Natural killer cell (primary cell): ENCODE measurements at regions not wholly inside any gene's neighbourhood (a gene's known extent, or its start where the extent isn't known, plus 50 kb on each side); places are given as distances from the start of the nearest gene placed in this dataset.

Source experiments
- ATAC-seq, 3 donors: fragments of 150-1000 bp in 2 of 3; fragments of 200-7000 bp in 1 of 3; cut with Tn5 transposase; 1 replicate in 1 of 3; 2 replicates in 2 of 3; pipeline ENCODE4 v1.10.0; 2021; ENCODE audit warnings: mild to moderate bottlenecking in 2 of 3, moderate library complexity in 2 of 3
- DNase-seq, 2 donors: peaks; one replicate each; pipeline versions ENCODE4 v3.0.0 to v3.0.0-alpha.2; 2013 to 2021; ENCODE audit warnings: mixed read lengths in 1 of 2
- H3K27ac ChIP-seq: one replicate; pipeline ENCODE4 v1.5.1; 2013; ENCODE audit warnings: mild to moderate bottlenecking, low read length
- H3K27me3 ChIP-seq: one replicate; pipeline ENCODE4 v1.6.1; 2013; ENCODE audit warnings: low read length; ENCODE audit not compliant: control insufficient read depth, insufficient read depth
- H3K36me3 ChIP-seq: one replicate; pipeline ENCODE4 v1.6.1; 2013; ENCODE audit warnings: low read length; ENCODE audit not compliant: control insufficient read depth, insufficient read depth
- H3K4me1 ChIP-seq: one replicate; pipeline ENCODE4 v1.6.1; 2013; ENCODE audit warnings: low read length; ENCODE audit not compliant: control insufficient read depth, insufficient read depth
- H3K4me3 ChIP-seq: one replicate; pipeline ENCODE4 v1.5.1; 2013; ENCODE audit warnings: low read length
- H3K9me3 ChIP-seq: one replicate; pipeline ENCODE4 v1.6.1; 2013; ENCODE audit warnings: low read length; ENCODE audit not compliant: control insufficient read depth, insufficient read depth
- H3K27ac Mint-ChIP-seq, 2 donors: one replicate each; pipeline ENCODE4 v1.8.0; 2022; ENCODE audit warnings: mild to moderate bottlenecking in 2 of 2, mixed read lengths in 2 of 2, moderate library complexity in 1 of 2
- H3K27me3 Mint-ChIP-seq, 2 donors: one replicate each; pipeline ENCODE4 v1.8.0; 2022; ENCODE audit warnings: low read depth in 2 of 2, mixed read lengths in 2 of 2
- H3K36me3 Mint-ChIP-seq: one replicate; pipeline ENCODE4 v1.8.0; 2022; ENCODE audit warnings: mixed read lengths
- H3K4me1 Mint-ChIP-seq, 2 donors: one replicate each; pipeline ENCODE4 v1.8.0; 2022; ENCODE audit warnings: mixed read lengths in 2 of 2
- H3K4me3 Mint-ChIP-seq: one replicate; pipeline ENCODE4 v1.8.0; 2022; ENCODE audit warnings: mild to moderate bottlenecking, moderate library complexity, mixed read lengths
- H3K9me3 Mint-ChIP-seq, 2 donors: one replicate each; pipeline ENCODE4 v1.8.0; 2022; ENCODE audit warnings: mixed read lengths in 2 of 2
- CTCF ChIP-seq: fragments of 200-600 bp; IDR thresholded peaks from one replicate; pipeline ENCODE4 v1.8.0; 2022; ENCODE audit warnings: antibody characterized with exemption
- WGBS: methylation state at CpG from one replicate; pipeline ENCODE4 v1.1.7; 2013; ENCODE audit warnings: missing lambda C conversion rate; ENCODE audit not compliant: insufficient coverage; 5-methylcytosine and 5-hydroxymethylcytosine counted together
- intact Hi-C: fragments of 100-400 bp; cut with micrococcal nuclease; formaldehyde crosslinking; loops from one replicate; pipeline ENCODE4 v1.14.2; 2022

- no peak overlapping the region for H3K4me3 ChIP-seq
- no peaks in the 10 kb centered on the region for H3K36me3 Mint-ChIP-seq
- no peaks in the 10 kb centered on the region for H3K27me3 ChIP-seq
- peaks cover 3% of the 10 kb centered on the region for H3K9me3 ChIP-seq
- ATAC-seq (no peak), DNase-seq (no peak)
- H3K4me1 Mint-ChIP-seq: no peaks in the 10 kb centered on the region
- H3K36me3 ChIP-seq: no peaks in the 10 kb centered on the region
- H3K4me1 ChIP-seq: no peaks in the 10 kb centered on the region
- H3K27me3 Mint-ChIP-seq: no peaks in the 10 kb centered on the region
- no peak for TF ChIP-seq CTCF
- no peak overlapping the region for H3K27ac ChIP-seq
- peaks cover 12 to 18% of the 10 kb centered on the region in 2 donors for H3K9me3 Mint-ChIP-seq
- no peak overlapping the region for H3K4me3 Mint-ChIP-seq
- no peak overlapping the region for H3K27ac Mint-ChIP-seq
- intact Hi-C loops: no loop called here
- WGBS: 82% methylated on average over 6 of the region's 6 CpGs
Measured at GRCh38 chr5:121681229-121681855, 170.3 kb upstream of the FTMT start.

GRCh38 chr5:121688126-121688525 is 163.6 kb upstream of the FTMT start:
- TF ChIP-seq CTCF: no peak
- intact Hi-C loops: no loop called here
- H3K4me1 ChIP-seq: no peaks in the 10 kb centered on the region
- H3K27me3 ChIP-seq: no peaks in the 10 kb centered on the region
- no peak overlapping the region for H3K4me3 ChIP-seq
- WGBS: 71% methylated on average over 1 of the region's 1 CpG
- Mint-ChIP-seq H3K27me3 (no peaks in the 10 kb centered on the region), H3K4me1 (no peaks in the 10 kb centered on the region), H3K4me3 (no peak overlapping the region), H3K27ac (no peak overlapping the region), H3K9me3 (peaks cover 13 to 19% of the 10 kb centered on the region in 2 donors), H3K36me3 (no peaks in the 10 kb centered on the region)
- no peaks in the 10 kb centered on the region for H3K36me3 ChIP-seq
- ATAC-seq (no peak), DNase-seq (no peak)
- H3K9me3 ChIP-seq: no peaks in the 10 kb centered on the region
- no peak overlapping the region for H3K27ac ChIP-seq

GRCh38 chr5:121688781-121689180 is 162.9 kb upstream of the FTMT start:
- H3K4me3 ChIP-seq: no peak overlapping the region
- no peak for ATAC-seq
- Mint-ChIP-seq H3K27ac (no peak overlapping the region), H3K4me1 (no peaks in the 10 kb centered on the region), H3K27me3 (no peaks in the 10 kb centered on the region), H3K4me3 (no peak overlapping the region), H3K9me3 (peaks cover 13 to 19% of the 10 kb centered on the region in 2 donors), H3K36me3 (no peaks in the 10 kb centered on the region)
- WGBS: 88% methylated on average over 2 of the region's 2 CpGs
- no peak for TF ChIP-seq CTCF
- no peaks in the 10 kb centered on the region for H3K4me1 ChIP-seq
- H3K27ac ChIP-seq: no peak overlapping the region
- no peak for DNase-seq
- H3K27me3 ChIP-seq: no peaks in the 10 kb centered on the region
- intact Hi-C loops: no loop called here
- no peaks in the 10 kb centered on the region for H3K9me3 ChIP-seq
- H3K36me3 ChIP-seq: no peaks in the 10 kb centered on the region

DNA sequence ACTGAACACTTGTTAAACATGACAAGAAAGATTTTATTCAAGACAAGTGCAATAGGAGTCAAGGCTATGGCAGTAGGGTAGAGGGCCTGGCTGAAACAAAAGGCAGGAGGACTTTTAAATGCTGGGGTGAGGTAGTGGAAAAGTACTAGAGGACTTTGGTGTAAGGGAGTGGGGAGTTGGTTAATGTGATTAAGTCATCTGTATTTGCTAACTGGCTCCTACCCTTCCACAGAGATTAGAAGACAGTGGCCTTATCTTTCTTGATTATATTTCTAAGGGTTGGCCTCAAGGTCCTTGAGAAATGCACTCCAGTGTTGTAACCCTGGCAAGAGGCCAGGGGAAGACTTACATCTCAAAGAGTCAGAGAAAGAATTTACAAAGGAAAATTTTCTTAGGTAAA is 160.2 kb upstream of the FTMT start:
- no peaks in the 10 kb centered on the region for H3K27me3 ChIP-seq
- H3K4me3 Mint-ChIP-seq: no peak overlapping the region
- H3K27me3 Mint-ChIP-seq: no peaks in the 10 kb centered on the region
- peaks cover 16 to 23% of the 10 kb centered on the region in 2 donors for H3K9me3 Mint-ChIP-seq
- H3K9me3 ChIP-seq: no peaks in the 10 kb centered on the region
- no peak for TF ChIP-seq CTCF
- no peak overlapping the region for H3K27ac ChIP-seq
- no peaks in the 10 kb centered on the region for H3K4me1 ChIP-seq
- H3K4me1 Mint-ChIP-seq: no peaks in the 10 kb centered on the region
- H3K27ac Mint-ChIP-seq: no peak overlapping the region
- no peak for DNase-seq
- no peak overlapping the region for H3K4me3 ChIP-seq
- peak in 1 of 3 donors; percentile 43 for ATAC-seq
- no peaks in the 10 kb centered on the region for H3K36me3 ChIP-seq
- intact Hi-C loops: no loop called here
- peaks cover 8% of the 10 kb centered on the region for H3K36me3 Mint-ChIP-seq
